H9 (cell line): ENCODE measurements at regions not wholly inside any gene's neighbourhood (a gene's known extent, or its start where the extent isn't known, plus 50 kb on each side); places are given as distances from the start of the nearest gene placed in this dataset.

ENCODE experiments used
- DNase-seq: peaks from one replicate; pipeline ENCODE4 v3.0.0-alpha.2; 2017
- H2AFZ ChIP-seq: one replicate; pipeline ENCODE4 v1.6.1; 2013; ENCODE audit warnings: mild to moderate bottlenecking, low read length, control low read depth, moderate library complexity
- H2AK5ac ChIP-seq: 2 replicates; pipeline ENCODE4 v1.6.1; 2013; ENCODE audit warnings: low read length, control low read depth, mixed read lengths; ENCODE audit not compliant: insufficient read length
- H2BK120ac ChIP-seq: one replicate; pipeline ENCODE4 v1.6.1; 2013; ENCODE audit warnings: low read depth, mild to moderate bottlenecking, low read length, control low read depth, inconsistent platforms; ENCODE audit not compliant: poor library complexity, severe bottlenecking
- H2BK12ac ChIP-seq: 2 replicates; pipeline ENCODE4 v1.6.1; 2013; ENCODE audit warnings: low read length, control low read depth, mixed read lengths, low read depth; ENCODE audit not compliant: insufficient read length
- H2BK15ac ChIP-seq: 2 replicates; pipeline ENCODE4 v1.6.1; 2013; ENCODE audit warnings: low read depth, low read length, control low read depth
- H2BK20ac ChIP-seq: one replicate; pipeline ENCODE4 v1.6.1; 2013; ENCODE audit warnings: low read depth, mild to moderate bottlenecking, low read length, control low read depth, inconsistent platforms; ENCODE audit not compliant: poor library complexity, severe bottlenecking
- H2BK5ac ChIP-seq: 2 replicates; pipeline ENCODE4 v1.6.1; 2013; ENCODE audit warnings: low read length, control low read depth, mixed read lengths; ENCODE audit not compliant: insufficient read length
- H3K14ac ChIP-seq: 2 replicates; pipeline ENCODE4 v1.6.1; 2013; ENCODE audit warnings: low read length, control low read depth; ENCODE audit not compliant: insufficient read depth
- H3K18ac ChIP-seq: 2 replicates; pipeline ENCODE4 v1.6.1; 2013; ENCODE audit warnings: low read depth, mild to moderate bottlenecking, mixed read lengths, low read length, control low read depth; ENCODE audit not compliant: insufficient read length
- H3K23ac ChIP-seq: 2 replicates; pipeline ENCODE4 v1.6.1; 2013; ENCODE audit warnings: low read length, control low read depth, mixed read lengths, low read depth; ENCODE audit not compliant: insufficient read length
- H3K23me2 ChIP-seq: 2 replicates; pipeline ENCODE4 v1.6.1; 2013; ENCODE audit warnings: low read depth, mild to moderate bottlenecking, mixed read lengths, low read length, control low read depth; ENCODE audit not compliant: insufficient read length, poor library complexity, severe bottlenecking
- H3K27ac ChIP-seq: 2 replicates; pipeline ENCODE4 v1.5.1; 2013; ENCODE audit warnings: low read length, control low read depth, mixed read lengths, low read depth; ENCODE audit not compliant: insufficient read length
- H3K27me3 ChIP-seq: 2 replicates; pipeline ENCODE4 v1.6.1; 2013; ENCODE audit warnings: low read length, control low read depth, inconsistent platforms; ENCODE audit not compliant: insufficient read depth
- H3K4ac ChIP-seq: 2 replicates; pipeline ENCODE4 v1.6.1; 2013; ENCODE audit warnings: low read depth, mild to moderate bottlenecking, control low read depth, inconsistent platforms, low read length, moderate library complexity
- H3K4me1 ChIP-seq: 2 replicates; pipeline ENCODE4 v1.6.1; 2013; ENCODE audit warnings: low read length, control low read depth, inconsistent platforms; ENCODE audit not compliant: insufficient read depth
- H3K4me2 ChIP-seq: 2 replicates; pipeline ENCODE4 v1.6.1; 2013; ENCODE audit warnings: low read length, control low read depth, mixed read lengths; ENCODE audit not compliant: insufficient read length, insufficient read depth
- H3K56ac ChIP-seq: 2 replicates; pipeline ENCODE4 v1.6.1; 2013; ENCODE audit warnings: low read depth, mild to moderate bottlenecking, mixed read lengths, low read length, control low read depth; ENCODE audit not compliant: insufficient read length
- H3K79me1 ChIP-seq: 2 replicates; pipeline ENCODE4 v1.6.1; 2013; ENCODE audit warnings: low read depth, mild to moderate bottlenecking, moderate library complexity, low read length, control low read depth, inconsistent platforms; ENCODE audit not compliant: insufficient read depth, poor library complexity, severe bottlenecking
- H3K79me2 ChIP-seq: 2 replicates; pipeline ENCODE4 v1.6.1; 2013; ENCODE audit warnings: low read length, control low read depth, inconsistent platforms; ENCODE audit not compliant: insufficient read depth
- H3K9ac ChIP-seq: 2 replicates; pipeline ENCODE4 v1.6.1; 2013; ENCODE audit warnings: low read length, control low read depth, mixed read lengths; ENCODE audit not compliant: insufficient read length; ENCODE audit errors: extremely low read depth
- H3K9me3 ChIP-seq: one replicate; pipeline ENCODE4 v1.6.1; 2013; ENCODE audit warnings: low read depth, low read length, inconsistent platforms; ENCODE audit not compliant: control insufficient read depth
- H3T11ph ChIP-seq: one replicate; pipeline ENCODE4 v1.6.1; 2013; ENCODE audit warnings: mild to moderate bottlenecking, low read length, control low read depth, inconsistent platforms
- H4K20me1 ChIP-seq: one replicate; pipeline ENCODE4 v1.6.1; 2013; ENCODE audit not compliant: control insufficient read depth, insufficient read length, insufficient read depth
- H4K5ac ChIP-seq: 2 replicates; pipeline ENCODE4 v1.6.1; 2013; ENCODE audit warnings: low read depth, mild to moderate bottlenecking, mixed read lengths, low read length, control low read depth; ENCODE audit not compliant: insufficient read length
- H4K8ac ChIP-seq: replicated peaks from 2 replicates; pipeline ENCODE4 v1.6.1; 2013; ENCODE audit warnings: low read length, control low read depth, mixed read lengths, low read depth; ENCODE audit not compliant: insufficient read length
- H4K91ac ChIP-seq: 2 replicates; pipeline ENCODE4 v1.6.1; 2013; ENCODE audit warnings: low read depth, mild to moderate bottlenecking, moderate library complexity, mixed read lengths, low read length, control low read depth; ENCODE audit not compliant: insufficient read length
- H3K27ac Mint-ChIP-seq, 3 experiments: 2 replicates in 2 of 3; 3 replicates in 1 of 3; pipeline ENCODE4 v1.8.0; 2020 to 2021; ENCODE audit warnings: mixed read lengths in 3 of 3, mild to moderate bottlenecking in 1 of 3, moderate library complexity in 1 of 3
- H3K27me3 Mint-ChIP-seq: 2 replicates; pipeline ENCODE4 v1.8.0; 2021; ENCODE audit warnings: low read depth, mild to moderate bottlenecking, moderate library complexity, mixed read lengths
- H3K36me3 Mint-ChIP-seq, 3 experiments: 2 replicates in 2 of 3; 3 replicates in 1 of 3; pipeline ENCODE4 v1.8.0; 2020 to 2021; ENCODE audit warnings: low read depth in 3 of 3, mixed read lengths in 3 of 3; ENCODE audit not compliant: insufficient read depth in 1 of 3
- H3K4me1 Mint-ChIP-seq, 2 experiments: 2 replicates each; pipeline ENCODE4 v1.8.0; 2020; ENCODE audit warnings: mixed read lengths in 2 of 2
- H3K4me3 Mint-ChIP-seq, 2 experiments: 2 replicates in 1 of 2; 3 replicates in 1 of 2; pipeline ENCODE4 v1.8.0; 2020 to 2021; ENCODE audit warnings: mild to moderate bottlenecking in 2 of 2, mixed read lengths in 2 of 2, moderate library complexity in 1 of 2
- H3K9me3 Mint-ChIP-seq, 2 experiments: 2 replicates in 1 of 2; 3 replicates in 1 of 2; pipeline ENCODE4 v1.8.0; 2020; ENCODE audit warnings: mild to moderate bottlenecking in 2 of 2, mixed read lengths in 2 of 2, moderate library complexity in 1 of 2
- WGBS: extraction: QIAGEN DNeasy Blood & Tissue Kit; methylation state at CpG from one replicate; pipeline ENCODE4 v1.1.7; 2013; ENCODE audit warnings: missing lambda C conversion rate, low lambda C conversion rate, mixed read lengths; ENCODE audit not compliant: insufficient read length; ENCODE audit errors: extremely low coverage; 5-methylcytosine and 5-hydroxymethylcytosine counted together
- TF ChIP-seq, protein P1 (sequence below): fragments of 200-600 bp; sonication (generic); conservative IDR thresholded peaks from 3 replicates; pipeline ENCODE4 v1.8.0; 2021; ENCODE audit warnings: antibody characterized with exemption, mild to moderate bottlenecking

DNA sequence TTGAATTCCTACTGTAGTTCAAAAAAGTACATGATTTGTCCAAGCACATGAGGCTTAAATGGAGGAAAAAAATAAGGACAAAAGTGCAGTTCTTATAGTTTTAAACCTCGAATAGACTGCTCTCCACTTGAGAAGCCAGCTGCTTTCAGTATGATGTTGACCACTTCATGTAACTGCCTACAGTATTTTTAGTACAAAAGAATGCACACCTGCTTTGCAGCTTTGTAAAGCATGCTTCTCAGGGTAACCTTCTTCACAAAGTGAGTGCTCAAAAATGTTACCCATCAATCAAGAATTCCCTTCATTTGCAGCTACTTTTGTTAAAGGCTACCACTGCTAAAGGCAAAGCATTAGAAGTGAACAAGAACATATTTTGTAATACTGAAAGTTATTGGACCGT is 83.4 kb upstream of the FAM47B start:
- no peak overlapping the region for H3K27ac Mint-ChIP-seq
- no peak overlapping the region for H2BK12ac ChIP-seq
- no peak overlapping the region for H2BK20ac ChIP-seq
- no peak for DNase-seq
- H4K5ac ChIP-seq, result no peak overlapping the region
- H3K18ac ChIP-seq, result no peak overlapping the region
- no peaks in the 10 kb centered on the region for H3K27me3 ChIP-seq
- no peak overlapping the region for H2BK15ac ChIP-seq
- H3K4me2 ChIP-seq, result no peak overlapping the region
- TF ChIP-seq, protein P1, sequence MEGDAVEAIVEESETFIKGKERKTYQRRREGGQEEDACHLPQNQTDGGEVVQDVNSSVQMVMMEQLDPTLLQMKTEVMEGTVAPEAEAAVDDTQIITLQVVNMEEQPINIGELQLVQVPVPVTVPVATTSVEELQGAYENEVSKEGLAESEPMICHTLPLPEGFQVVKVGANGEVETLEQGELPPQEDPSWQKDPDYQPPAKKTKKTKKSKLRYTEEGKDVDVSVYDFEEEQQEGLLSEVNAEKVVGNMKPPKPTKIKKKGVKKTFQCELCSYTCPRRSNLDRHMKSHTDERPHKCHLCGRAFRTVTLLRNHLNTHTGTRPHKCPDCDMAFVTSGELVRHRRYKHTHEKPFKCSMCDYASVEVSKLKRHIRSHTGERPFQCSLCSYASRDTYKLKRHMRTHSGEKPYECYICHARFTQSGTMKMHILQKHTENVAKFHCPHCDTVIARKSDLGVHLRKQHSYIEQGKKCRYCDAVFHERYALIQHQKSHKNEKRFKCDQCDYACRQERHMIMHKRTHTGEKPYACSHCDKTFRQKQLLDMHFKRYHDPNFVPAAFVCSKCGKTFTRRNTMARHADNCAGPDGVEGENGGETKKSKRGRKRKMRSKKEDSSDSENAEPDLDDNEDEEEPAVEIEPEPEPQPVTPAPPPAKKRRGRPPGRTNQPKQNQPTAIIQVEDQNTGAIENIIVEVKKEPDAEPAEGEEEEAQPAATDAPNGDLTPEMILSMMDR, result no peak
- H3K4ac ChIP-seq, result no peak overlapping the region
- H3K79me1 ChIP-seq, result no peaks in the 10 kb centered on the region
- H3T11ph ChIP-seq, result no peak overlapping the region
- H3K9me3 Mint-ChIP-seq, result peaks cover 11 to 49% of the 10 kb centered on the region in 2 experiments
- no peak overlapping the region for H2BK120ac ChIP-seq
- no CpG with 5 or more reads among the region's 2 CpGs for WGBS
- peaks cover 0 to 8% of the 10 kb centered on the region in 2 experiments; a peak in 2 of 4 replicates for H3K4me1 Mint-ChIP-seq
- H4K91ac ChIP-seq, result no peak overlapping the region
- no peaks in the 10 kb centered on the region for H3K4me1 ChIP-seq
- H3K9me3 ChIP-seq, result no peaks in the 10 kb centered on the region
- no peak overlapping the region for H3K14ac ChIP-seq
- no peak overlapping the region for H2AK5ac ChIP-seq
- H2BK5ac ChIP-seq, result no peak overlapping the region
- no peak overlapping the region for H4K8ac ChIP-seq
- peaks cover 0 to 14% (median 0%) of the 10 kb centered on the region in 3 experiments; a peak in 4 of 7 replicates for H3K36me3 Mint-ChIP-seq
- no peaks in the 10 kb centered on the region for H3K27me3 Mint-ChIP-seq
- H3K23me2 ChIP-seq, result no peaks in the 10 kb centered on the region
- H3K23ac ChIP-seq, result no peak overlapping the region
- H3K4me3 Mint-ChIP-seq, result no peak overlapping the region
- no peak overlapping the region for H2AFZ ChIP-seq
- H4K20me1 ChIP-seq, result no peaks in the 10 kb centered on the region
- H3K9ac ChIP-seq, result no peak overlapping the region
- H3K27ac ChIP-seq, result no peak overlapping the region
- H3K79me2 ChIP-seq, result no peaks in the 10 kb centered on the region
- H3K56ac ChIP-seq, result no peak overlapping the region
